NT2/D1 (cell line): ENCODE measurements at regions not wholly inside any gene's neighbourhood (a gene's known extent, or its start where the extent isn't known, plus 50 kb on each side); places are given as distances from the start of the nearest gene placed in this dataset.
"Not testable (repeated sequence)": the region's sequence is repeated elsewhere in the genome, so short reads cannot be mapped to it uniquely, and the experiment has no call there.

ENCODE experiments used
- DNase-seq: peaks from one replicate; pipeline ENCODE4 v3.0.0-alpha.2; 2011; ENCODE audit warnings: low read depth, low spot score
- H3K27me3 ChIP-seq: 2 replicates; pipeline ENCODE4 v1.6.0; 2011; ENCODE audit warnings: mild to moderate bottlenecking; ENCODE audit not compliant: insufficient read length, insufficient read depth
- H3K36me3 ChIP-seq: 2 replicates; pipeline ENCODE4 v1.6.1; 2011; ENCODE audit warnings: mild to moderate bottlenecking, low read length, mixed read lengths; ENCODE audit not compliant: insufficient read depth, insufficient read length
- H3K4me1 ChIP-seq: 2 replicates; pipeline ENCODE4 v1.5.1; 2011; ENCODE audit not compliant: insufficient read depth, insufficient read length
- H3K4me3 ChIP-seq: 2 replicates; pipeline ENCODE4 v1.5.1; 2011; ENCODE audit warnings: low read depth; ENCODE audit not compliant: insufficient read length
- H3K9ac ChIP-seq: 2 replicates; pipeline ENCODE4 v1.6.0; 2011; ENCODE audit warnings: low read depth; ENCODE audit not compliant: insufficient read length
- H3K9me3 ChIP-seq: 2 replicates; pipeline ENCODE4 v1.5.1; 2011; ENCODE audit warnings: mild to moderate bottlenecking, low read length; ENCODE audit not compliant: insufficient read depth

DNA sequence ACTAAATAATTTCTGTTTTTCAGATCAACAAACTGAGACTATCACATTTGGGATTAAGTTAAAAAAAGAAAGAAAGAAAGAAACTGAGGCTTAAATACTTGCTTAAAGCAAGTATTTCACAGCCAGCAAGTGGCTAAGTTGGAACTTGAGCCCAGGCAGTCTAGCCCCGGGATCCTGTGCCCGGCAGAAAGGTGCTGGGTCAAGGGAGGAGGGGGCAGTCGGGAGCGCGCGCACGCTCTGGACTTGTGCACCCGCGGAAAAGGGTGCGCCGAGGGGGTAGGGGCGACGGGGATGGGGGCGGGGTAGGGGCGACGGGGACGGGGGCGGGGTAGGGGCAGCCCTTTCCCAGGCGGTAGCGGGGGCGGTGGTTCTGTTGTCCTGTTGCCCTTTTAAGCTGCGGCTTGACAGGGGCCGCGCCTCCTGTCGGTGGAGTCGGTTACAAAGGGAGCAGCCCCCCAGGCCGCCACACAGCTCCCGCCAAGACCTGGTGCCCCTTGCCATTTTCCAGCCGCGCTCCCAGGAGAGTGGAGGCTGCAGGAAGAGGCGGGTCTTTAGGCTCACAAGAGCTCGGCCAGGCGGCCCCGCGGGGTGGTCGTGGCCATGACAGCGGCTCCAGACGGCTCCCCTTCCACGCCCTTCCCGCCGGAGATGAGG lies 60.6 kb downstream of the GOLGA8T start:
- H3K9ac ChIP-seq, H3K9me3 ChIP-seq, H3K4me1 ChIP-seq, H3K36me3 ChIP-seq, H3K27me3 ChIP-seq, DNase-seq: not testable (repeated sequence)
- peak overlapping the region; percentile 39 for H3K4me3 ChIP-seq

DNA sequence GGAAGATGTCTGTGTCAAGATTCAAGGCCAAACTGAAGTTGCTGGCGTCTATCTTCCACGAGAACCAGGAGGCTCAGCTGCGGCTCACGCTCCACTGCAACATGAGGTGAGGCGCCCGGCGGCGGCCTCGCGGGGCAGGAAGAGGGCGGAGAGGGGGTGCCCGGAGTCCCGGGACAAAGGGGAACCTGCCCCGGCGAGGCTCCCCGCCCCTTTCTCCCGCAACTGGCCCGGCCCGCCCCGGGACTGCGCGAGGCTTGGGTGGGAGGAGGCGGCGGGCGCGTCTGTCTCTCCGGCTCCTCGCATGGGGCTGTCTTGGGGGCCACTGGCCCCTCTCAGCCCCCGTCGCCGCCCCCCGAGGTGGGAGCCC lies 61.1 kb downstream of the GOLGA8T start:
- not testable (repeated sequence) for H3K36me3 ChIP-seq, DNase-seq, H3K4me1 ChIP-seq, H3K9ac ChIP-seq, H3K9me3 ChIP-seq, H3K27me3 ChIP-seq
- H3K4me3 ChIP-seq: peak overlapping the region; percentile 39

DNA sequence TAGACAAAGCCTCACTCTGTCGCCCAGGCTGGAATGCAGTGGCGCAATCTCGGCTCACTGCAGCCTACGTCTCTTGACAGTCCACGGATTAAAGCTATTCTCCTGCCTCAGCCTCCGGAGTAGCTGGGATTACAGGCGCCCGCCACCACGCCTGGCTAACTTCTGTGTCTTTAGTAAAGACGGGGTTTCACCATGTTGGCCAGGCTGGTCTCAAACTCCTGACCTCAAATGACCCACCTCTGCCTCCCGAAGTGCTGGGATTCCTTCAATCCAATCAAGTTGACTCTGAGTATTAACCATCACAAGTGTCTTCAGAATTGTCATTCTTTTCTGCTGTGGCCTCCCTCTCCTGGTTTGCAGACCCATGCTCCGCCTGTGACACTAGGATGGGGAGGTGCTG lies 61.9 kb downstream of the GOLGA8T start:
- H3K27me3 ChIP-seq, H3K9me3 ChIP-seq, H3K4me1 ChIP-seq, H3K4me3 ChIP-seq, DNase-seq, H3K9ac ChIP-seq, H3K36me3 ChIP-seq: not testable (repeated sequence)

DNA sequence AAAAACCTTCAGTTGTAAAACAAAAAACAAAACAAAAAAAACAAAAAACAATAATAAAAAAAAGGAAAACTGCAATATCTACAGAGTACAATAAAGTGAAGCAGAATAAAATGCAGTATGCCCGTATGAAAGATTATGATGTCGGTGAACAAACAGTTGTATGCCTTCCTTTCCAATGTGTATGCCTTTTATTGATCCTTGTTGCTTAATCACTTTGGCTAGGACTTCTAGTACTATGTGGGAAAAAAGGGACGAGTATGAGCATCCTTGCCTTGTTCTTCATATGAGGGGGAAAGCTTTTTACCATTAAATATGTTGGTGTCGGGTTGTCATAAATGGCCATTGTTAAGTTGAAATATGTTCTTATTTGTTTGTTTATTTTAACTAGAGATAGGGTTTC lies 66.7 kb downstream of the GOLGA8T start:
- H3K36me3 ChIP-seq, H3K9ac ChIP-seq, DNase-seq, H3K4me3 ChIP-seq, H3K9me3 ChIP-seq, H3K4me1 ChIP-seq, H3K27me3 ChIP-seq: not testable (repeated sequence)

DNA sequence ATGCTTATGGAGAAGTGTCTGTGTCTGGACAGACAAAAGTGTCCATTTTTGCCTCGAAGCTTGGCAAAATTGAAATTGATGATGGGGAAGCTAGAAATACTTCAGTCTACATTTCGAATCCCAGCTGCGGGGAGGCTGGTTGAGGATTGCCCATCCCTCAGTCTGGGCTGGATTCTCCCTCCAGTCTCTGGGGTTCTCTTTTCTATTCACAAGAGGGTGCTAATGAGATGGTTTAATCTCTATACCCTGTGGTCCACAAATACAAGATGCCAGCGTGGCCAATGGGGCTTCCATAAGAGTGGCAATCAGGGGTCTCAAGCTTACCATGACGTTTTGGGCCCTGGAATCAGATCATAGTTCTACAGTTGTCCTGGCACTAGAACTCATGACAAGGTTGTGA lies 78.9 kb downstream of the GOLGA8T start:
- not testable (repeated sequence) for H3K9ac ChIP-seq, H3K9me3 ChIP-seq, H3K27me3 ChIP-seq, DNase-seq, H3K4me1 ChIP-seq, H3K36me3 ChIP-seq, H3K4me3 ChIP-seq

DNA sequence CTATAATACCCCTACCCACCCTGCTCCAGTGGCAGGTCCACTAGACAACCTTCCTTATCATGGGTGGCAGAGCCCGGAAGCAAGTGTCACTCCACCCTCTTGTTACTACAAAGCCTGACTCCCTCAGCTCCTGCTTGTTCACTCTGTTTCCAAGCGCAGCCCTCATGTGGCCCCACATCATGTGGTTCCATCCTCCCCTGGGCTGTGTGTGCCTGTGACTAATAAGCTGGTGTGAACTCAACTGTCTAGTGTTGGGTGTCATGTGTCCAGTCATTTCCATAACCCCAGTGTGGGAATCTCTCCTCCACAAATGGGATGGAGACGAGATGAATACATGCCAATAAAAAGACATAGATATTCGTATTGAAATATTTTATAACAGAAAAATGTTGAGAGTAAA lies 87.0 kb downstream of the GOLGA8T start:
- H3K4me3 ChIP-seq, H3K36me3 ChIP-seq, DNase-seq, H3K9ac ChIP-seq, H3K27me3 ChIP-seq, H3K4me1 ChIP-seq, H3K9me3 ChIP-seq: not testable (repeated sequence)

DNA sequence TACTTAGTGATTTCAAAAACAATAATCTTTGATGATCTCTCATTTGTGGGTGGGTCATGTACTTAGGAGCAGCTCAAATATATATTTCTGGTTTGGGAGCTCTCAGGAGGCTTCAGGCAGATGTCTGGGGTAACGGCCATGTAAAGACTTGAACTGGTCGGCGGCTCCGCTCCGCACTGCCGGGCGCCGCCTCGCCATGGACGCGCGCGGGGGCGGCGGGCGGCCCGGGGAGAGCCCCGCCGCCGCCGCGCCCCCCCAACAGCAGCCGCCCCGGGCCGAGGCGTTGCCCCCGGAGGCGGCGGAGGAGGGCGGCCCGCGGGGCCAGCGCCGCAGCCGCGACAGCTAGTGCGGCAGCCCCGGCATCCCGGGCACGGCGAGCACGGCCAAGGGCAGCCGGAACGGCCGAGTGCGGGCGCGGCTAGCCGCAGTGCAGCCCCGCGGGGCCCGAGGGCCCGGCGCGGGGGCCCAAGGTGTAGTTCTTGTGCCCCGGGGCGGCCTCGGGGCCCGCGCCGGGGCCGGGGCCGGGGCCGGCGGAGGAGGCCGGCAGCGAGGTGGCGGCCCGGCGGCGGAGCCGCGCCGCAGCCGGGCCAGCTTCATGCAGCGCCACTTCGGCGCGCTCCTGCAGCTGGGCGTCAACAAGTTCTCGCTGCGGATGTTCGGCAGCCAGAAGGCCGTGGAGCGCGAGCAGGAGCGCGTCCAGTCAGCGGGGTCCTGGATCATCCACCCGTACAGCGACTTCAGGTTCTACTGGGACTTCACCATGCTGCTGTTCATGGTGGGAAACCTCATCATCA lies 88.1 kb downstream of the GOLGA8T start:
- H3K9ac ChIP-seq, H3K27me3 ChIP-seq, H3K36me3 ChIP-seq, H3K4me3 ChIP-seq, DNase-seq, H3K4me1 ChIP-seq, H3K9me3 ChIP-seq: not testable (repeated sequence)

DNA sequence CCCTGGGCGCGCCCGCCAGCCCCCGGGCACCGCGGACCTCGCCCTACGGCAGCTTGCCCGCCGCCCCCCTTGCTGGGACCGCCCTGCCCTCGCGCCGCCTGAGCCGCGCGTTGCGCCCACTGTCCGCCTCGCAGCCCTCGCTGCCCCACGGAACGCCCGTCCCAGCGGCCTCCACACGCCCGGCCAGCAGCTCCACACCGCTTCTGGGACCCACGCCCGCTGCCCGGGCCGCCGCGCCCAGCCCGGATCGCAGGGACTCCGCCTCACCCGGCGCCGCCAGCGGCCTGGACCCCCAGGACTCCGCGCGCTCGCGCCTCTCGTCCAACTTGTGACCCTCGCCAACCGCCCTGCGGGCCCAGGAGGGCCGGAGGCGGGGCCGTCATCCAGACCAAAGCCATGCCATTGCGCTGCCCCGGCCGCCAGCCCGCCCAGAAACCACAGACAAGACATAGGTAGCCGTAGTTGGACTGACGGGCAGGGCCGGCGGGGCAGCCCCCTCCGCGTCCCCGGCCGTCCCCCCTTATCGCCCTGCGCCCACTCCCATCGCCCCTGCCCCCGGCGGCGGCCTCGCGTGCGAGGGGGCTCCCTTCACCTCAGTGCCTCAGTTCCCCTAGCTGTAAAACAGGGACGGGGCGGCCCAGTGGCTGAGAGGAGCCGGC lies 90.5 kb downstream of the GOLGA8T start:
- not testable (repeated sequence) for H3K4me1 ChIP-seq, H3K9ac ChIP-seq, H3K4me3 ChIP-seq, DNase-seq, H3K9me3 ChIP-seq, H3K27me3 ChIP-seq, H3K36me3 ChIP-seq

DNA sequence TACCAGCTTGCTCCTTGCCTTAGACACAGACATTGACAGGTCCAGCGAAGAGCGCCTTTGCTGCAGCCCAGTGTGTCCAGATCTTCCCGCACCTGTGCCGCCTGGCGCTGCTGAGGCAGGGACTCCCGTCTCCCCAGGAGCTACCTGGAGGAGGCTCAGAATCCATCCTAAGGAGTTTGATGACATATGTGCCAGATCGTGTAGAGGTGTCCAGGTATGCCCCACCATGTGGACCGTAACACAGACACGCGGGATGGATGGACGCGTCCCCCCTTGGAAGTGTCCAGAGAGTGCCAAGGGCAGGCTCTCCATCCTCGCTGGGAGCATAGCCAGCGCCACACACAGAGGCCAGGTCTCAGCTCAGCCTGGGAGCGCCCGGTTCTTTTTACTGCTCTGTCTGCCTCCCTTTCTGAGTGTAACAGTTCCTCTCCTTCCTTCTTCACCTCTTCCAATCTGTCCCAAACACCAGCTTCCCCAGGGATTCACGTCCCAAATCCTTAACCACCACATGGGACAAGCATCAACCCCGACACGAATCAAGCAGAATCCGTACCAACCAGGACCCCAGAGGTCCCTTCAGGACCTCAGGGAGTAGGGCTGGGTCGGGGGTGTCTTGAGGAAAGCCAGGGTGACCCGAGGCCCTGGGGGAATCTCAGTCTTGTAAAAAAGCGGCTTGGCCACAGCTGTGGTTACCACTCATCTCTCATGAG lies 126.7 kb downstream of the GOLGA8T start:
- not testable (repeated sequence) for DNase-seq, H3K9ac ChIP-seq, H3K4me3 ChIP-seq, H3K36me3 ChIP-seq, H3K27me3 ChIP-seq, H3K9me3 ChIP-seq, H3K4me1 ChIP-seq

DNA sequence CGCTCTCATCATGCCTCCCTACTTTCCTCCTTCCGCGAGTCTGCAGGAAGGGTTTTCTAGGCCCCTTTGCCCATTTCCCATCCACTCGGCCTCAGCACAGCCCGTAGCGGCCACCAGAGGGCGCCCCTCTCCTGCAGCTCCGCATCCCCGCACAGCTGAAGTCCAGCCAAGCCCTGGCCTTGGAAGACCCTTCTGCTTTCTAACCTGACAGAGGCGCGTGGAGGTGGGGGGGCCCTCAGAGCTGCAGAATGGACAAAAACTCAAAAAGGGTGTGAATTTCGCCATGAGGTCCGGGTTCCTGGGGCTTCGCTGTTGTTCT lies 127.2 kb downstream of the GOLGA8T start:
- not testable (repeated sequence) for H3K27me3 ChIP-seq, H3K9ac ChIP-seq, H3K4me1 ChIP-seq, H3K9me3 ChIP-seq, H3K4me3 ChIP-seq, H3K36me3 ChIP-seq, DNase-seq

DNA sequence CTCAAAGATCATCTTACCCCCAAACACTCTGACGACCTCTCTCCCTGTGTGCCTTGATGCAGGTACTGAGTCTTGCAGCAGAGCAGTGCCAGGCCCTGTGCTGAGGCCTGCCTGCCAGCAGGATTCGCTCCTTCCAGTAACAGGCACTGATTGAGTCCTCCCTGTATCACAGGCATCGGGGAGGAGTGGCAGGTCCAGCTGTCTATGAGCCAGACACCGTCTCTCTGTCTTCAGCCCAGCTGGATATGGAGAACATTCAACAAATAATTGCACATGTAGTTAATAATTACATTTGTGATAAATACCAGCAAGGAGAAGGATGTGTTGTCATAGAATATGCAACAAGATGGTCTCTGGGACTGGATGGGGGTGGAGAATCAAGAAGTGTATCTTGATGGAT lies 129.1 kb downstream of the GOLGA8T start:
- H3K9me3 ChIP-seq, DNase-seq, H3K4me1 ChIP-seq, H3K9ac ChIP-seq, H3K4me3 ChIP-seq, H3K27me3 ChIP-seq, H3K36me3 ChIP-seq: not testable (repeated sequence)
